Nephron (organoid): ENCODE measurements at regions not wholly inside any gene's neighbourhood (a gene's known extent, or its start where the extent isn't known, plus 50 kb on each side); places are given as distances from the start of the nearest gene placed in this dataset.

ENCODE experiments used
- H3K27ac Mint-ChIP-seq, 3 experiments: 2 replicates each; pipeline ENCODE4 v1.8.0; 2020; ENCODE audit warnings: mixed read lengths in 3 of 3, mild to moderate bottlenecking in 2 of 3, moderate library complexity in 1 of 3
- H3K27me3 Mint-ChIP-seq: 2 replicates; pipeline ENCODE4 v1.8.0; 2021; ENCODE audit warnings: low read depth, mild to moderate bottlenecking, moderate library complexity, mixed read lengths
- H3K36me3 Mint-ChIP-seq: 2 replicates; pipeline ENCODE4 v1.8.0; 2020; ENCODE audit warnings: low read depth, mixed read lengths
- H3K4me1 Mint-ChIP-seq: 2 replicates; pipeline ENCODE4 v1.8.0; 2020; ENCODE audit warnings: mixed read lengths
- H3K4me3 Mint-ChIP-seq, 3 experiments: 2 replicates each; pipeline ENCODE4 v1.8.0; 2020; ENCODE audit warnings: mild to moderate bottlenecking in 3 of 3, mixed read lengths in 3 of 3, moderate library complexity in 2 of 3
- H3K9me3 Mint-ChIP-seq: 2 replicates; pipeline ENCODE4 v1.8.0; 2020; ENCODE audit warnings: mixed read lengths
- CTCF ChIP-seq, 3 experiments: fragments of 200-600 bp; sonication (generic); IDR thresholded peaks; one replicate each; pipeline ENCODE4 v1.5.0; 2021; ENCODE audit warnings: antibody characterized with exemption in 3 of 3; ENCODE audit not compliant: unreplicated experiment in 3 of 3

- Mint-ChIP-seq H3K9me3 (no peaks in the 10 kb centered on the region), H3K36me3 (no peaks in the 10 kb centered on the region), H3K27ac (peak overlapping the region in 1 of 3 experiments; percentile 6), H3K27me3 (no peaks in the 10 kb centered on the region), H3K4me1 (peaks cover 10% of the 10 kb centered on the region), H3K4me3 (no peak overlapping the region)
- no peak for TF ChIP-seq CTCF (IDR thresholded peaks at IDR 0.05; ENCODE audit: unreplicated experiment in 3 of 3)
These were observed 90.7 kb upstream of the WLS start for GRCh38 chr1:68322837-68323687.

- Mint-ChIP-seq H3K27ac (no peak overlapping the region), H3K4me3 (no peak overlapping the region), H3K4me1 (peaks cover 10% of the 10 kb centered on the region), H3K9me3 (no peaks in the 10 kb centered on the region), H3K36me3 (no peaks in the 10 kb centered on the region), H3K27me3 (no peaks in the 10 kb centered on the region)
- TF ChIP-seq CTCF (IDR thresholded peaks at IDR 0.05; ENCODE audit: unreplicated experiment in 3 of 3): no peak
These were observed 89.8 kb upstream of the WLS start for GRCh38 chr1:68322096-68322495.

GRCh38 chr1:68321084-68321685 lies 88.9 kb upstream of the WLS start:
- TF ChIP-seq CTCF (IDR thresholded peaks at IDR 0.05; ENCODE audit: unreplicated experiment in 3 of 3): peak; percentile 77 to 80 (median 77)
- Mint-ChIP-seq H3K27ac (no peak overlapping the region), H3K36me3 (no peaks in the 10 kb centered on the region), H3K4me1 (peaks cover 10% of the 10 kb centered on the region), H3K27me3 (no peaks in the 10 kb centered on the region), H3K4me3 (no peak overlapping the region), H3K9me3 (no peaks in the 10 kb centered on the region)

GRCh38 chr1:68320349-68320748 lies 88.0 kb upstream of the WLS start:
- peaks cover 10% of the 10 kb centered on the region for H3K4me1 Mint-ChIP-seq
- no peaks in the 10 kb centered on the region for H3K9me3 Mint-ChIP-seq
- no peaks in the 10 kb centered on the region for H3K27me3 Mint-ChIP-seq
- H3K4me3 Mint-ChIP-seq: no peak overlapping the region
- H3K36me3 Mint-ChIP-seq: no peaks in the 10 kb centered on the region
- no peak for TF ChIP-seq CTCF (IDR thresholded peaks at IDR 0.05; ENCODE audit: unreplicated experiment in 3 of 3)
- peak overlapping the region in 1 of 3 experiments; percentile 55 for H3K27ac Mint-ChIP-seq

- Mint-ChIP-seq H3K4me3 (no peak overlapping the region), H3K36me3 (no peaks in the 10 kb centered on the region), H3K9me3 (no peaks in the 10 kb centered on the region), H3K27me3 (no peaks in the 10 kb centered on the region), H3K4me1 (peaks cover 10% of the 10 kb centered on the region), H3K27ac (peak overlapping the region in 1 of 3 experiments; percentile 55)
- TF ChIP-seq CTCF (IDR thresholded peaks at IDR 0.05; ENCODE audit: unreplicated experiment in 3 of 3): no peak
These were observed 87.6 kb upstream of the WLS start for GRCh38 chr1:68319907-68320306.
